Epidermal melanocyte (primary cell): ENCODE measurements at regions not wholly inside any gene's neighbourhood (a gene's known extent, or its start where the extent isn't known, plus 50 kb on each side); places are given as distances from the start of the nearest gene placed in this dataset.

Source experiments
- DNase-seq: peaks from one replicate; pipeline ENCODE4 v3.0.0; 2011; ENCODE audit warnings: low spot score; ENCODE audit not compliant: insufficient read length

- DNase-seq: no peak
Observed at GRCh38 chr11:128103278-128103873, 484.0 kb downstream of the ETS1 start.

DNA sequence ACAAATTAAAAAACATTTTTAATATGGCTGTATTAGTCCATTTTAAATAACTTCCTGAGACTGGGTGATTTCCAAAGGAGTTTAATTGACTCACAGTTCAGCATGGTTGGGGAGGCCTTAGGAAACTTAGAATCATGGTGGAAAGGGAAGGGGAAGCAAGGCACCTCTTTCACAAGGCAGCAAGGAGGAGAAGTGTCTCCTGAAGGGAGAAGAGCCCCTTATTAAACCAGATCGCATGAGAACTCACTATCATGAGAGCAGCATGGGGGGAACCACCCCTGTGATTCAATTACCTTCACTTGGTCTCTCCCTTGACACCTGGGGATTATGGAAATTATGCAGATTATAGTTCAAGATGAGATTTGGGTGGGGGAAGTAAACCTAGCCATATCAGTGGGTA, 488.6 kb downstream of the ETS1 start:
- no peak for DNase-seq

- DNase-seq: no peak
Observed at GRCh38 chr11:128095466-128095981, 491.8 kb downstream of the ETS1 start.

DNA sequence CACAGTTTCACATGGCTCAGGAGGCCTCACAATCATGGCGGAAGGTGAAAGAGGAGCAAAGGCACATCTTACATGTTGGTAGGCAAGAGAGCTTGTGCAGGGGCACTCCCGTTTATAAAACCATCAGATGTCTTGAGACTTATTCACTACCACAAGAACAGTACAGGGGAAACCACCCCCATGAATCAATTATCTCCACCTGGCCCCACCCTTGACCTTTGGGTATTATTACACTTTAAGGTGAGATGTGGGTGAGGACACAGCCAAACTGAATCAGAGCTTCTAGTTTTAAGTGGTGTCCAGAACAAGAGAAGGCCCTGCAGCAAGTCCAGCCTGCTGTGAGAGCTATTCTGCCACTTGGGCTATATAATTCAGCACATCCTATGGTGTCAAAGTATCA, 493.7 kb downstream of the ETS1 start:
- DNase-seq: no peak

GRCh38 chr11:128089962-128090361, 497.4 kb downstream of the ETS1 start:
- DNase-seq: no peak

GRCh38 chr11:128086794-128087193, 500.6 kb downstream of the ETS1 start:
- no peak for DNase-seq

- DNase-seq: no peak
Observed at GRCh38 chr11:128085276-128085675, 502.1 kb downstream of the ETS1 start.

DNA sequence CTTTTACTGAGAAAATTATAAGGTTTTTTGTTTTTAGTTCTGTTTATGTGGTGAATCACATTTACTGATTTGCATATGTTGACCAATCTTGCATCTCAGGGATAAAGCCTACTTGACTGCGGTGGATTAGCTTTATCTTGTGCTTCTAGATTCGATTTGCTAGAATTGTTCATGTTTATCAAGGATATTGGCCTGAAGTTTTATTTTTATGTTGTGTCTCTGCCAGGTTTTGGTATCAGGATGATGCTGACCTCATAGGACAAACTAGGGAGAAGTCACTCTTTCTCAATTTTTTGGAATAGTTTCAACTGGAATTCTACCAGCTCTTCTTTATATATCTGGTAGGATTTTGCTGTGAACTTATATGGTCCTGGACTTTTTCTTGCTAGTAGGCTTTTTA, 504.8 kb downstream of the ETS1 start:
- no peak for DNase-seq

DNA sequence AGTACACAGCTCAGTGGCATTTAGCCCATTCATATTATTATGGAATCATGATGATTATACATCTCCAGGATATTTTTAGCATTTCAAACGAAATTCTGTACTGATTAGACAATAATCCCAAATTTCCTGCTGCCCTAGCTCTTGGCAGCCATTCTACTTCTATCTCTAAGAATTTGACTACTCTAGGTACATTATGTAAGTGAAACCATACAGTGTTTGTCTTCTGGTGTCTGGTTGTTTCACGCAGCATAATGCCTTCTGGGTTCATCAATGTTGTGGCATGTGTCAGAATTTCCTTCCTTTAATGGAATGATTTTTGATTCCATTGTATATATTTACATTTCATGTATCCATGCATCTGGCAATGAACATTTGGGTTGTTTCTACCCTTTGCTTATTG, 517.7 kb downstream of the ETS1 start:
- DNase-seq: no peak

DNA sequence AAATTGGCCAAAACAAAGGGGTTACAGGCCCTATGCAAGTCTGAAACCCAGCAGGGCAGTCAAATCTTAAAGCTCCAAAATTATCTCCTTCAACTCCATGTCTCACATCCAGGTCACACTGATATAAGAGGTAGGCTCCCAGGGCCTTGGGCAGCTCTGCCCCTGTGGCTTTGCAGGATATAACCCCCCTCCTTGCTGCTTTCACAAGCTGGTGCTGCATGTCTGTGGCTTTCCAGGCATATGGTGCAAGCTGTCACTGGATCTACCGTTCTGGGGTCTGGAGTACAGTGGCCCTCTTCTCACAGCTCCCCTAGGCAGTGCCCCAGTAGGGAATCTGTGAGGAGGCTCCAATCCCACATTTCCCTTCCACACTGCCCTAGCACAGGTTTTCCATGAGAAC, 519.6 kb downstream of the ETS1 start:
- no peak for DNase-seq

GRCh38 chr11:128066399-128066798, 521.0 kb downstream of the ETS1 start:
- DNase-seq: no peak

DNA sequence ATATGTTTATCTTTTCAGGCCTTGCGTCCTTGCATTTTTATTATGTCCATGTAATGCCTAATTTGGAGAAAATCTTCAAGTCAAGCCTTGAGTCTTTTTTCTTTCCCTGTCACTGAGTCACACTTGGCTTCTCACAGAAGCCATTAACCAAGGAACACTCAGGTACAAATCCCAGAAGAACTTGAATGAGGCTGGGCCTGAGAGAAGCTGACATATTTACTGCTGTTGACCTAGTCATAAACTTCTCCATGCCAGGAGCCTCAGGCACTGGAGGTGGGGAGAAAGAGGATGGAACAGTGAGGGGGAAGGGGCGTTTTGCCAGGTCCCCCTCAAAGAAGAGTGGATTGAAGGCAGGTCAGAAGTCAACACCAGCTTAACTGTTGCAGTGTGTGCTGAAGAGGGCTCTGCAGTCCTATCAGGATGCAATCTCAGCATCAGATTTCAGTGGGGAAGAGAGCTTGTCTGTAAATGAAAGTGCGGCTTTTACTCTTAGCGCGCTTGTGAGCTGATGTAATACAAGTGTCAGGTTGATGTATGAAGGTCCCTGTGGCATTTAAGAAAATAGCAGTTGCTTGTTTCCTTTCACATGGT, 526.0 kb downstream of the ETS1 start:
- DNase-seq: no peak

DNA sequence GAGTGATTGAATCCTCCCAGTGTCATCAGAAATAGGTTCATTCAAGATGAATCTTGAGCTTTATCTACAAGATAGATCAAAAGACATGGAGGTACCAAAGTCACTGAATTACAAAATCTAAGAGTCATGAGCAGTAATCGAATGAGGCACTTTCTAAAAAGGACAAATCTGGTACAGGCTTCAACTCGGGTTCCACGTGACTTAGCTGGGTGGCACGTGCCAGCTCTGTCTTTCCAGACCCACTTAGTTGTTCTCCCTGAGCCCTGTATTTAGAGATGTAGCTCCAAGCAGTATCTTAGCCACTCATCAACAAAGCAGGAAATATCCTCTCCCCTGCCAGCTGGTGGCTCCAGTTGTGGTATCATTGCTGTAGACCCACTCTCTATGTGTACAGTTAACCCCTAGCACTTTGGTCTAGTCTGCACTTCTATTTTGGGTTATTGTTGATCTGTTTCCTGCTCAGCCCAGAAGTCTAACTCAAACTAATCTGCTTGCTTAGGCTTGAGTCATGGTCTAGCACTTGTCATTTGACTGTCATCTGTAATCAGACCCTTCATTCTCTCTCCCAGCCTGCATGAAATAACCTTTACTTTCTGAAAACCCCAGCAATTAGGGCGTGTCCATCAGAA, 528.7 kb downstream of the ETS1 start:
- DNase-seq: no peak

DNA sequence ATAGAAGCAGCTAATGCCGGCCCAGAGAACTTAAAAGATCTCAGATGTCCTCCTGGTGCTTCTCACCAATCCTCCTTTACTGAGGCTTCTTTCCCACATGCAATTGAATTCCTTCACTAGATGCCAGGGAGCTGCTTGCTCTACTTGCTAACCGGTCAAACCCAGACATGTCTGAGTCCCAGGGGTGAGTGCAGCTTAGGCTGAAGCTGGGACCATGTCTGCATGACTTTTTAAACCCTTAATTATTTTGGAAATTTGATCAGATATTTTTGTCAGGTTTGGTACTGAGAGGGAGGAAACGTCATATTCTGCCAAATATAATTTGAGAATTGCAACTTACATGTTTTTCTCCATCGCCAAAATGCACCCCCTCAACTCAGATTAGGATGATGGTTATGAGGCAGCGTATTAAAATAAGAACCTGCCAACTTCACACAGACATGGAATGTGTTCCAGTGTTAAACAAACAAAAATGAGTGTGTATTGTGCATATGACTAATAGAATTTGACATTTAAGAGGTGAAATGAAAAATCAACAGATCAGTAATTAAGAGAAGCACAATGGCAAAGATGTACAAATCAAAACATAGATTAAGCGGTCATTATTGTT, 529.5 kb downstream of the ETS1 start:
- no peak for DNase-seq

- no peak for DNase-seq
Observed at GRCh38 chr11:128055576-128056217, 531.7 kb downstream of the ETS1 start.

DNA sequence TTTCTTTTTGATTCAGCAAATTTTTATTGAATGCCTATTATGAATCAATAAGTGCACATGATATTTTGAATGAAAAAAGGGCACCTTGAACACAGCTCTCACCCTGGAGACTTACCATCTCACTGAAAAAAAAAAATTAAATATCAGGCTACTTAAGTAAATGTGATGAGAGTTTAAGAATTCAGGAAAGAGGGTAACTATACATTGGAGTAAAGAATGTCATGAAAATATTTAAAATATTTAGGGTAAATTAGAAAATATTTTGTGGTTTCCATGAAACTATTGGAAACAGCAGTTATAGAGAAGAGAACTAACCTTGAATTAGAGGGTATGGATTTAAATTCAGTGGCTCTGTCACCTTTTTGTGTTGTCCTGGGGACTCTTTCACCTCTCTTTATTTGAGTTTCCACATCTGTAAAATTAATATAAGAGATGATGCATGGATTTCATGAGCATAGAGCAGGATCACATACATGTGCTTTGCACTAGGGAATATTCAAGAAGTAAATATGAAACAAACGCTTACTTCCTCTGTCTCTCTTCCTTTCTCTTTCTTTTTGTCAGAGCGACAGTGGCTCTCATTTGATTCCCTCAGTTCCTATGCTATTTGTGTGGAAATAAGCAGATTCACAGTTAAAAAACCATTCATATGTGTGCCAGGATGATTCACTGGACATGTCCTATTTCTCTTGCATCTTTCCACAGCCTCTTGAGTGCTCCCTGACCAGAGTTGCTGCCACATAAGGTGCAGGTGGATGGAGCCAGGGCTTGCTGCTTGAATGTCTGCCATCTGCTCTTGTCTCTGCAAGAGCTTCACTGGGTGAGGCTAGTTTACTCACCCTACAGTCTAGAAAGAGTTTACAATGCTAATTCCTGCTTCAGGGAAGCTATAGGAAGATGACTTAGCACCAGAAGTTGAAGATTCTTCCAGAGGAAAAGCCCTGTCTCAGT, 533.1 kb downstream of the ETS1 start:
- DNase-seq: no peak

GRCh38 chr11:128052912-128053641, 534.3 kb downstream of the ETS1 start:
- peak; percentile 31 for DNase-seq

DNA sequence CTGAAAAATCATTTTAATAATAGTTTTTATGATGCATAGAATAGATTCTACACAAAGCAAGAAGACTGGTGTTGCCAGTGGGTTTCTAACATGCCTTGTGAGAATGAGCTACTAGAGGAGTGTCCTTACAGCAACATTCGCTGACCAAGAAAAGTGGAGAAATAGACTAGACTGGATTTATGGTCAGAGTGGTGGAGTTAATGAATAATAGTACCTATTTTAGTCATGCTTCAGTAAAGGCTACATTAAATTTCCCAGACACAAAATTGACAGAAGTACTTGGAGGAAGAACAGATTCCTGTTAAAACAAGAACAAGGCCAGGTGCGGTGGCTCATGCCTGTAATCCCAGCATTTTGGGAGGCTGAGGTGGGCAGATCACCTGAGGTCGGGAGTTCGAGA, 539.2 kb downstream of the ETS1 start:
- DNase-seq: no peak

GRCh38 chr11:128047026-128047425, 540.3 kb downstream of the ETS1 start:
- no peak for DNase-seq

DNA sequence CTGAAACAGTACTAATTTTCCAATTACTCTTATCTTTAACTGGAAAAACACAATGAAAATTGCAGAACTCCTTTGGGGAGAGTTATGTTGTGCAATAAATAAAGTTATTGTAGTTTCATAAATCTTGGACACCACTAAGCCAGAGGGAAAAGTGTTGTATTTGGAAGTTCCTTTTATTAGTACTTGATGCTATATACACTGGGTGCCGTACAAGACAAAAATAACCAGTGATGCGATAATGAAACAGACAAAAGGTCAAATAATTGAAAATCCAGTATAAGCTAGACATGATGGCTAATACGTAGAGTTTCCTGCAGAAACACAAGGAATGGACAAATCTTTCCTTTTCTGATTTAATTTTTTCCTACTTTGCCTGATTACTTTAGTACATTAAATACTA, 541.1 kb downstream of the ETS1 start:
- no peak for DNase-seq
